Amygdala (tissue), 56 donors: ENCODE measurements at regions not wholly inside any gene's neighbourhood (a gene's known extent, or its start where the extent isn't known, plus 50 kb on each side); places are given as distances from the start of the nearest gene placed in this dataset.

ENCODE experiments used
- DNase-seq, 56 donors: peaks; one replicate each; lab custom pipeline; 2025; lab: John Stamatoyannopoulos, UW

DNA sequence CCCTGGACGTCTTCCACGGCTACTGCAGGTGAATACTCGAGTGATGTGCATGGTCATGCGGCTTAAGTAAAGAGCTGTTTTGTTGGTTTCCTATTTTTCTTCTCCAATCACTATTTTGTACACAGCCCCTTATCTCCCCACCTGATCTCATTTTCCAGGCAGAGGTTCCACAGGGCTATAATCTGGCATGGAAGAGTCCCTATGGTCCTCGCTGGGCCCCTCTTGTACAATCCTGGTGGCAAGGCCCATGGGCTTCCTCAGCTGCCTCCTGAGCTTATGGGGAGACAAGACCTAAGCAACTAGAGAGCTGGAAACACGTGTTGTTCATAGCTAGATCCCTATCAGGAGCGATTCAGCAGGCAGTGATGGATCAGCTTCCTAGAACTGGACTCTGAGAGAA is 181.3 kb upstream of the ADO start:
- no peak for DNase-seq

DNA sequence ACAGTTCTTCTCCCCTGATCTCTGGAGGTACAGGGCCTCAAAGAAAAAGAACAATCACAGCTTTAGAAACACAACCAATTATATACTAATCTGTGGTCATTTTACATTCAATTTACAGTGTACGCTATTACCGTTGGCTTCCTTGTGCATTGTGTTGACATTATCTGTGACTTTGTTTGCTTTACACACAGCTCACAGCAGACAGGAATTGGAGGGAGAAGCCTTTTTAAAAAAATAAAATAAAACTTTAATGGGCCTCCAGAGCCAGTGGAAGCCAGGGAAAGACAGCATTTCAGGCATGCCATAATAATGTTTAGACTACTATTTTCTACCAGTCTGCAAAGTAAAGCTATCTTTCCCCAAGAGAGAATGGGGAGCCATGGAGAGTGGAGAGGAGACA is 179.0 kb upstream of the ADO start:
- no peak for DNase-seq

DNA sequence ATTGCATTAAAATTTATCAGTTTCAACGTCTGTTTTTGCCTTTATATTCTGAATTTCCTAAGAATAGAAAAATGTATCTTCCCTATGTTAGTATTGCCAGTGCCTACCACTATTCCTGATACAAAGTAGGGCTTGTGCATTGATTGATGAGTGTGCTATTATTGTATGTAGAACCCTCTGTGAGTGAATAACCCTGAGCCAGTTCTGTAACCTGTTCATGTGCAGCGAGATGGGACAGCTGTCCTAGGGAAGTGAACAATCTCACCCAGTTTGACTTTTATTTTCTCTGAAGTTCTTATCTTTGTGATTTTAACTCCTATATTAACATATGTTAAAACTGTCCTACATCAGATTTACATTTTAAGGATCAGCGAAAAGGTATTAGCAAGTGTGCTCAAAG is 178.4 kb upstream of the ADO start:
- no peak for DNase-seq

DNA sequence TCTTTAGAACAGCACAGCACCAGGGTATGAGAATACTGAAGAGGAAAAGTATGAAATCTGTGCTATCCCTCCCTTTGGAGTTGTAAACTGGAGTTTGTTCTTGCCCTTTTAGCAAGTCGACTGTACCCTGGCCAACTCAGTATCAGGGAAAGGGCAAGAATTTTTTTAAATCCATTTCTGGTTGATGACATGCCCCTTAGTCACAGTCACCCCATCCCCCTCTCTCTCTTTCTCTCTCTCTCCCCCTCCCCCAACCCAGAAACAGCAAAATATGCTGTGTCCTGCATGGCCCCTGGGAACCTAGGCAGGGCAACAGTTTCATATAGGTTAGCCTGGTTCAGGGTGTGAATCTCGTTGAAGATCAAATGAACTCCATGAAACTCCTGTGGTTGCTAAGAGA is 177.7 kb upstream of the ADO start:
- no peak for DNase-seq

DNA sequence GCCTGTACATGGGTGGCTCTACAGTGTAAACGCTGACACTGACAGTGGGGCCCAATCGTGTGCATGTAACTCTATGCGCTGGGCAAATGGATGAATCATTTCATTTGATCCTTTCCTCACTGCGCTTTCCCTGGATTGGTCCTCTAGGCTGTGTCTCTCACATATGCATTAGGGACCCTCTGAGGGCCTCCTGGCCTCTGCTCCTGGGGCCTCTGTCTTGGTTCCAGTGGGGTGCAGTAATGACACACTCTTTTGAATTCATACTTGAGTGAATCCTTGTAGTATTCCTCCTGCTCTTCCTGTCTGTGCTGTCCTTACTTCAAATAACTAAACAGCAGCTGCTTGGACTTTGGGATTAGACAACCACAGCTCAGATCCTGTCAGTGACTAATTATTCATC is 176.5 kb upstream of the ADO start:
- DNase-seq = no peak

DNA sequence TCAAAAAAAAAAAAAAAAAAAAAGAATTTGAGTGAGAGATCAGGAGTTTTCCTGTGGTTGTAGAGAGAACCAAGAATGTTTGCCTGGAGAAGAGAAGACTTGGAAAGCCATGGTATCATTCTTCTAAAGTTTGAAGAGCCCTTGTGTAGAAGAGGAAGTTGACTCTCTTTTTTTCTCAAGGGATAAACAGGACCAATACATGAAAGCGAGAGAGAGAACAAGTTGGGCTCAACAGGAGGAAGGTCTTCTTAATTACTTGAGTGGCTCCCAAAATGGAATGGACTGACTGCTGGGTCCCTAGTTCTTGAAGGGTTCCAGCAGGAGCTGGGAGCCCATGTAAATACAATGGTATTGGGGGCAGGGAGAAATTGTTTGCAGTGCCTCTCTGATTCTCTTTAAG is 173.3 kb upstream of the ADO start:
- DNase-seq = no peak

DNA sequence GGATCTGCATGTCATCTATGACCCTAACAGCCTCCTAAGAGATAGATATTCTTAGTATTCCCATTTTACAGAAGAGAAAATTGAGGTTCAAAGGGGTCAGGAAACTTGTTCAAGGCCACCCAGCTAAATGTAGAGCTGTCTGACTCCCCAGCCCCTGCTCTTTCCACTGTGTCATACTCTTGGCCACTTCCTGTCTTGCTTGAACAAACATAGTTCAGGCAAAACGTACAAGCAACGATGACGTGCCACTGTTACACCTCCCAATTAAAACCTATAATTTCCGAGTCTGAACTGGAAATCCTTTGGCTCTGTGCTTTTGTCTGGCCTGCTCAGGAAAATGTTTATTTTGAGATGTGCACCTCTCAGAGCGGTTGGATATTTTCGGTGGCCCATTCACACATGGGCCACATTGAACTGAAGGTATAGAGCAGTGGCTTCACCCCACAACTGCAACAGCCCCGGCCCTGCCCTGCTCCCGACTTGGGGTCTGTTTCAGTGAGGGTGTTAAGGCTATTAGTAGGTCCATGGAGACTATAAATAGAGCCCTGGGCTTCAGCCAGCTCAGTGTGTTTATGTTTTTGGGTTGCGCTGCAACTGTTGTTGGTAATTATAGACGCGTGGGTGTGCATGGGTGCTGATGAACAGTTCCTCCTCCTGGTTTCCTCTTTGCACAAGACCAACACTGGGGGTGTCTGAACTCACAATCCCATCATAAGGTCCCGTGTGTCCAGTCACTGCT is 172.3 kb upstream of the ADO start:
- peak in 2 of 56 donors; percentile 8 to 46 for DNase-seq

DNA sequence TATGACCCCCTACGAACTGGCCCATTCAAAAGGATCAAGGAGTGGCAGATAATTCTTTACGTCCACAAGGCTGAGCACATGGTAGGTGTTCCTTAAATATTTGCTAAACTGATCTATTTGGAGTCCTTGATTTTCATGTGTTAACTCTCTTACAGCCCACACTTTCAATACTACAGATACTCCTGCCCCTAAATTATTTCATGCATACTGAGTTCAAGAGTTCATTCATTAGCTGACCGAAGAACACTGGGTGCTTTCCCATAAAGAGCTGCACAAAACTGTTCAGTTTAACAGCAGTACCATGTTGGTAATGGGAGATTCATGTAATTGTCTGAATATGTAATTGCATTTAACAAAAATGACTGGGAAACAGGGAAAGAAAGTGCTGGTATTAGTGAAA is 170.5 kb upstream of the ADO start:
- DNase-seq = no peak

DNA sequence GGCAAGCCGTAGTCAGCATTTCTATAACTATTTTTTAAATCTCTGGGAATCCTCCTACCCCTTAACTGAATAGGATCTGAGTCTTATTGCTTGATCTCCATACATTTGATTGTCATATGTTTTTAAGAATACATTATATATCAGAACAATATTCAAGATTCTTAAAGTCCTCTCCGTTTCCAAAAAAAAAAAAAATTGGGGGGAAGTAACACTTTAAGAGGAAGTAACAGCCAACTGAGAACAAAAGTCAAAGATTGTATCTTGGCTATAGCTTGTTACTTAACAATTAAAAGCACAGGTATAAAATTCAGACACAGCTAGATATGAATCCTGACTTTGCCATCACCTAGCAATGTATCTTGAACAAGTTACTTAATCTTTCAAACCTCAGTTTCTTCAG is 169.9 kb upstream of the ADO start:
- no peak for DNase-seq

DNA sequence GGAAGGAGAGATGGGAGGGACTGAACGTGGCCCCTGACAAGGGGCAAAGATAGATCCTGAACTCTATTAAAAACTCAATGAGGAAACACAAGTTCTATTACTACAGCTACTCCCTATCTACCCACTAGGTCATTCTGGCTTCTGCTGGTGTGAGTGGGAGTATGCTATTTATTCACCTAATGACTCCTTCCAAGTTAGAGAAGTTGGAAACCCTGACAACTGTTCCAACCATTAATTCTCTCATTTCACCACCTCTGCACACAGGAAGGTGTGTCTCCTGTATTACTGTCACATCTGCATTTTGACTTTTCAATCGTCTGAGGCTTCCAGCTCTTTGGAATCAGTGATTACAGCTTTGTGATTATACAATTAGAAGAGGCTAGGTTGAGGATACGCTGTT is 169.4 kb upstream of the ADO start:
- no peak for DNase-seq

DNA sequence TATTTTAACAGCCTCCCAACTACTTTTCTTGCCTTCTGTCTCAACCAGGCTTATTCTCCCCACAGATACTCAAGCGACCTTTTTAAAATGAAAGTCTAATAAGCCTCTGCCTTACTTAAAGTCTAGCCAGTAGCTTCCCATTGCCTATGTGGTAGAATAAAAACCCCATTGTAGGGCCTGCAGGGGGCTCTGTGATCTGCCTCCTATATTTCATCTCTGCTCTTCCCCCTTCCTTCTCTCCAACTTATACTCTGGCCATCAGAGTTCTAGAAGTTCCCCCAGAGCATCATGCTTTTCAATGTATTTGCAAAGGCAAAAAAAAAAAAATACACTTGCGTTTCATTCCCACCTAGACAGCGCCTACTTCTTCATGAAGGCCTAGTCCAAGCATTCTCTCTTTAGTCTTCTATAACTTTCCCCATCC is 167.7 kb upstream of the ADO start:
- DNase-seq = no peak

DNA sequence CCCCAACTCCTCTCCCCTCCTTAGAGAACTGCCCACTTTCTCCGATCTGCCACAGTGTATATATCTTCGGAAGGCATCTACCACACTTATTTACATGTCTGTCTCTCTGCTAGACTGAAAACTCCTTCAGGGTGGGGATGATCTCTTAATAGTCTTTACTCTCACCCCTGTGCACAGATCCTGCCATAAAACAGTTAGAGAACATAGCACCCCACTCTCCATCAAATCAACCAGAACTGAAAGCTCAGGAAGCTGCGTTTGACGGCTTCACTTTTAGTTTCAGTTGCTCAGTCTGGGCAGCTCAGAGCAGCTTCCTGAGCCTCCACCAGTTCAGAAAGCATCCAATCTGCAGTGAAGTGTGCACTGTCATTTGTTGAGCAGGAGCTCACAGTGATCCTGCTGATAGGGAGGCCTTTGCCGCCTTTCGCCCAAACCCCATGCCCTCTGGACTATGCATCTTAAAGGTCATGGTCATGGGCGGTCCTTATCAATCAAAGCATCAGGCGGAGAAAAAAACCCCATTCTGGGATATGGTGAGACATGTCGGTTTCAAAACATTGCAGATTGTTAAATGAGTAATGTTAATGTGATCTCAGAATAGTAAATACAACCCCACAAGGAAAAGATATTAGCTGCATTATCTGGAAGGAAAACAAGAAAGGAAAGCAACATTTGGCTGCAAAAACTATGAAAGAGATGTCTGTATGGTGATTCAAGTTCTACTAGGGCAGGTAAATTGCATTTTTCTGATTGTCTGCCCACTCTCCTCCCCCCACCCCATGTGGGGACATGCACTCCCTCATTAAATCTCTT is 167.1 kb upstream of the ADO start:
- DNase-seq = peak in 7 of 56 donors; percentile 7 to 28 (median 23)

DNA sequence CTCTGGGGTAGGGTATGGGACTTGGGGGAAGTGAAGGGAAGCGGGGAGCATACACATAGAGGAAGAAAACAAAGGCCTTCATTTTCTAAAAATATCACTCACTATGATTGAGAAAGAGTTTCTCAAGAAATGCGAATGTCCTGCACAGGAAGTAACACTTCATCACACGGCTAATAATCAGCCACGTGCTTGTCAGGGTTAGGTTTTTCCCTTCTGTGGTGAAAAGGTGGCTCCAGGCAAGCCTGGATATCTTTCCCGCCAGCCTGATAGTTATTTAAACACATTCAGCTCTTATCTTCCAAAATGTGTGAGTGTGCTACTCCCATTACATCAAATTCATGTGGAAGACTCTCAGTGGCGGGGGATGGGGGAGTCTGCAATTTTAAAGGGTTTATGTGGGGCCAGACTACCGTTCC is 166.4 kb upstream of the ADO start:
- DNase-seq = no peak

DNA sequence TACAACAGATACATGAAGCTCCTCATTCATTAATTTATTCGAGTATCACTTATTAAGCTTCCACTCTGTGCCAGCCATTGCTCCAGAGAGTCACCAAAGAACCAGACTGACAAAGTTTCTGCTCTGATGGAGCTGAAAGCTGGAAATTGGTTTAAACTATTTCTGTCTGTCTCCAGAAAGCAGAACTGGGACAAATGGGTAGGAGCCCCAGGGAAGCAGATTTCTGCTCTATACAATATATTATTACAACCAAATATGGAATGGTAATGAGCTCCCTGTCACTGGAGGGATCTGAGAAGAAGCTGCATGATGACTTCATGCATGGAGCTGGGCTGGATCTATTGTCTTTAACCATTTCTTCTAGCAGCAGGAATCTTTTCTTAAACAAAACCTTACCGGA is 165.4 kb upstream of the ADO start:
- DNase-seq = no peak

DNA sequence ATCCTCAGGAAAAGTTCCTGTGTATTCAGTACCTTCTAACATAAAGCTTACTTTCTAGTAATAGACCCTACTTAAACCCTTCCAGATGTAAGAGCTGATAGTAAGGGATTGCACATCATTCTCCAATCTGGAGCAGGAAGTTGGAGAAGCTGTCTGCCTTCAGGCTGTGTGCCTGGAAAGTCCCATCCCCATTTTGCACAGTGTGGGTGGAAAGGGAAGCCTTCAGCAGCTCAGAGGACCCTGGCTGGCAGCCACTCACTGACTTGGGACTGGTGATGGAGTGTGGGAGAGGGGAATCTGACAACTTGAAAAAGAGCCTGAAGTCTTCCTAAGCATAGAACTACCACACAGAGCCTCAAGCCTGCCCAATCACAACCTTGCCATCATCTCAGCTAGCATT is 164.1 kb upstream of the ADO start:
- DNase-seq = peak in 1 of 56 donors; percentile 5

DNA sequence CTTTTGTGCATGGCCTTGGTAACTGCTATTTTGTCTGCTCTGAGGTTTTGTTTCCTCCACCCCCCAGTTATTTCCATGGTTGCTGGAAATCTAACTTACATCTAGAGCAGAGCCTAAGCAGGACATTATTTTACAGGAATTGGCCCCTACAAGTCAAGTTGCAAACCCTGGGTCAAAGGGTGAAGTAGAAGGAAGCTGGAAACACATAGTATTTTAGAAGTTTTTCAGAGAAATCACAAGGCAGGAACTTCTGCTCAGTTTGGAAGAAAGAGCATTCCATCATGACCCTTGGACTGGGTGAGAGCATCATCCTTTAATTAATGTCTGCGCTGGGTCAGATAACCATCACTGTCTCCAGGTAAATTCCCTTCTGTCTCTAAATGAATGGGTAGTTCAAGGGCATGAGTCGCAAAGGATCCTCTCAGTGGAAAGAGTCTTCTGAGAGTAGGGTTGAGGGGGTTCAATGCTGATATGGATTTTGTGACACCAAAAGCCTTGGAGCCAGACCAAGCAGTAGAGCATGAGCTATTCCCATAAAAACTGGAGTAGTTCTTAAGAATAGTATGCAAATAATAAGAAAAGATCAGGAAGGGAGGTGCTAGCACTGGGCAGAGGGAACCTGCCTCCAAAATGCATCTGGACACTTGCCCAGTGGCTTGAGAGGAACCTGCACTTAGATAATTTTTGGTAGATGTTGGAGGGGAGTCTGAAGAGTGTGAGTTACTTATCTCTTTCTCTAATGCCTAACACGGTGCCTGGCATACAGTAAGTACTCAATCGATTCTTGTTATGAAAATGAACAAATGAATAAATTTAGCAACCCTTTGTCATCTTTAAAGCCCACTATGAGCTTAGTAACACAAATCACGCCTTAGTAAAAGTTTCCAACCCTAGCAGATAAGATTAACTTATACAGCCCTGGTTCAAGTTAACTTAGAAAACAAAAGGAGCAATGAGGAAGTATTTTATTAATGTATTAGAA is 160.6 kb upstream of the ADO start:
- no peak for DNase-seq

DNA sequence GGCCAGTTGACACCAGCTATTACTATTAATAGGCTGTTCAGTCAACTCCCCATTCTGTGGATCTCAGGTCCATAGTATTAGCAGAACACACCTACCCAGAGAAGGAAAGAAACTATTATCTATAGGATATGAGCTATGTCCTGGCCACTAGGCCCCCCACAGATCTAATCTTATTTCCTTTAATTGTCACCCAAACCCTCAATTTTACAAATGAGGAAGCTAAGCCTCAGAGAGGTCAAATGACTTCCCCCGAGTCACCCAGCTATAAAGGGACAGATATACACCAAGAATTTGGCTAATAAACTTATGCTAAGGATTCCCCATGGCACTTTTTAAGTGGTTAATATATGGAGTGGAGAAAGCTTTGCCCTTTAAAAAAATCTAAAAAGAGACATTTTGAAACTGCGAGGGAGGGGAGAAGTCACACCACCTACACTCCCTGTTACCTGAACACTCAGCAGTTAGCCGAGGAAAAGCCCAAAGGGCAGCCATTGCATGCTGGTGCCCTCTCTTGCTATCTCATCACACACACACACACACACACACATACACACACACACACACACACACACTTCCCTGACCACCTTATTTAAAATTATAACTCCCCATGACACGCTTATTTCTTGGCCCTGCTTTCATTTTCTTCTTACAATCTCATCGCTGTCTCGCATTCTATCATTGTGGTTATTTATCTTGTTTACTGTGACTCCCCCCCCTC is 157.0 kb upstream of the ADO start:
- no peak for DNase-seq

DNA sequence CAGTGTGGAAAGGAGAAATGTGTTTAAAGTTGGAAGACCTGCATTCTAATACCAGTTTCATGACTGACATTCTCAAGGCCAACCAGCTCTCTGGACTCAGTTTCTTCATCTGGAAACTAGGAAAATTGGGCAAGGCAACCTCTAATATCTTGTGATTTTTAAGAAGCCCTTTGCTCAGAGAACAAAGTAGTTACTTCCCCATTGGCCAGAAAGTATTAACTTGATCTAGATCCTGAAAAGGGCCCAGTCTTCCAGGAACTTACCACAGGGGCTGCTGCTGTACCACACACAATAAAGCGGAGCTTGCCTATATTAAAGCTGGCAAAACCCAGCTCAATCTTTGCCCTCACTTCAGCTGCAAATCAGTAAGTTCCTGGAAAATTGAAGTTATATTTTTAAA is 155.6 kb upstream of the ADO start:
- no peak for DNase-seq

DNA sequence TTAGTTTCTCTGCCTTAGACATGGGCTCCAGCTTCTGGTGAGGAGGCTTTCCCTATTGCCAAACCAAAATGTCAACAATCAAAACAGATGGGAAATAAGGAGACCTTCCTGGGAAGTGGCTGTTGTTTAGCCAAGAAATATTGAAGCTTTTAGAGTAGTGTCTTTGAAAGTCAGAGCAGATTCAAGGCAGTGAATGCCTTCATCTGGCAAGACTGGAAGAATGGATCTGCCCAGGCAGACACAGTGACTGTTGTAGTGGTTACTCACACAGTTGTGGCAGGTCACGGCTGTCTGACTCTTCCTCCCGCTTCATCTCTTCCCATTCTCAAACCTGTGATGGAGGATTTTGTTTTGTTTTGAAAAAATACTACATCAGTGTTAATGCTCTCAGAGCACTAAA is 154.1 kb upstream of the ADO start:
- DNase-seq = no peak

DNA sequence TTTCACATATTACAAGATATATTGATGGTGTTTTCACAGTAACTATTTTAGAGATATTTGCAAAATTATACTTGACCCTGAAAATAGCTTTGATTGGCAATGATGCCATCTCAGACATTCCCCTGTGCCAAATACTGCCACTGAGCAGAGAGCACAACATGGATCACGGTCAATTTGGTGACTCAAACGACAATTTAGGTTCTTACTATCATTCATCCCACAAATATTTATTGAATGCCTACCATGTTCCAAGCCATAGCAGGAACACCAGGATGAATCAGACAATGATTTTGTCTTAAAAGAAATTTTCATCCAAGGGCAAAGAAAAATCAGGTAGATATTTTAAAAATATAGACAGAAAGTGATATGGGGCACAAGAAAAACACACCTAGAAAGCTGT is 153.2 kb upstream of the ADO start:
- DNase-seq = no peak
